ENCODE measurements at regions not wholly inside any gene's neighbourhood (a gene's known extent, or its start where the extent isn't known, plus 50 kb on each side); places are given as distances from the start of the nearest gene placed in this dataset.

- no peak for DNase-seq
- Histone ChIP-seq H3K4me1 (no peaks in the 10 kb centered on the region), H3K4me3 (ENCODE audit: low read depth, low read length) (no peak overlapping the region), H3K9me3 (no peaks in the 10 kb centered on the region), H3K36me3 (no peaks in the 10 kb centered on the region), H3K27me3 (no peaks in the 10 kb centered on the region)
- no peak for TF ChIP-seq CTCF (IDR thresholded peaks at IDR 0.05; ENCODE audit: low read depth, low read length)
Observed at GRCh38 chr2:198494931-198495330, 690.5 kb downstream of the PLCL1 start.

GRCh38 chr2:198490748-198491147, 686.4 kb downstream of the PLCL1 start:
- H3K36me3 ChIP-seq: no peaks in the 10 kb centered on the region
- no peak overlapping the region for H3K4me3 ChIP-seq (ENCODE audit: low read depth, low read length)
- DNase-seq: no peak
- TF ChIP-seq CTCF (IDR thresholded peaks at IDR 0.05; ENCODE audit: low read depth, low read length): no peak
- no peaks in the 10 kb centered on the region for H3K27me3 ChIP-seq
- no peaks in the 10 kb centered on the region for H3K4me1 ChIP-seq
- no peaks in the 10 kb centered on the region for H3K9me3 ChIP-seq

GRCh38 chr2:198488964-198489363, 684.6 kb downstream of the PLCL1 start:
- no peak for TF ChIP-seq CTCF (IDR thresholded peaks at IDR 0.05; ENCODE audit: low read depth, low read length)
- no peaks in the 10 kb centered on the region for H3K27me3 ChIP-seq
- no peak overlapping the region for H3K4me3 ChIP-seq (ENCODE audit: low read depth, low read length)
- H3K36me3 ChIP-seq: no peaks in the 10 kb centered on the region
- no peak for DNase-seq
- H3K4me1 ChIP-seq: no peaks in the 10 kb centered on the region
- no peaks in the 10 kb centered on the region for H3K9me3 ChIP-seq

GRCh38 chr2:198483051-198483450, 678.7 kb downstream of the PLCL1 start:
- no peaks in the 10 kb centered on the region for H3K27me3 ChIP-seq
- TF ChIP-seq CTCF (IDR thresholded peaks at IDR 0.05; ENCODE audit: low read depth, low read length): no peak
- DNase-seq: no peak
- H3K4me1 ChIP-seq: no peaks in the 10 kb centered on the region
- H3K9me3 ChIP-seq: no peaks in the 10 kb centered on the region
- H3K36me3 ChIP-seq: no peaks in the 10 kb centered on the region
- no peak overlapping the region for H3K4me3 ChIP-seq (ENCODE audit: low read depth, low read length)

GRCh38 chr2:198479065-198479464, 674.7 kb downstream of the PLCL1 start:
- TF ChIP-seq CTCF (IDR thresholded peaks at IDR 0.05; ENCODE audit: low read depth, low read length): no peak
- Histone ChIP-seq H3K4me3 (ENCODE audit: low read depth, low read length) (no peak overlapping the region), H3K9me3 (no peaks in the 10 kb centered on the region), H3K4me1 (no peaks in the 10 kb centered on the region), H3K36me3 (no peaks in the 10 kb centered on the region), H3K27me3 (no peaks in the 10 kb centered on the region)
- DNase-seq: no peak

- TF ChIP-seq CTCF (IDR thresholded peaks at IDR 0.05; ENCODE audit: low read depth, low read length): no peak
- no peaks in the 10 kb centered on the region for H3K27me3 ChIP-seq
- no peak for DNase-seq
- H3K4me1 ChIP-seq: no peaks in the 10 kb centered on the region
- no peak overlapping the region for H3K4me3 ChIP-seq (ENCODE audit: low read depth, low read length)
- no peaks in the 10 kb centered on the region for H3K36me3 ChIP-seq
- H3K9me3 ChIP-seq: no peaks in the 10 kb centered on the region
Observed at GRCh38 chr2:198478361-198478760, 674.0 kb downstream of the PLCL1 start.

All from BE2C (cell line).